NCI-H2196 (cell line): ENCODE measurements at regions not wholly inside any gene's neighbourhood (a gene's known extent, or its start where the extent isn't known, plus 50 kb on each side); places are given as distances from the start of the nearest gene placed in this dataset.

ENCODE experiments used
- DNase-seq: peaks from one replicate; lab custom pipeline; 2025; ENCODE audit not compliant: unreplicated experiment; lab: John Stamatoyannopoulos, UW

- DNase-seq = no peak
Observed at GRCh38 chr11:28767574-28767973, 659.4 kb downstream of the METTL15 start.

GRCh38 chr11:28763876-28764275 is 655.7 kb downstream of the METTL15 start:
- DNase-seq = no peak

- DNase-seq = no peak
Observed at GRCh38 chr11:28763151-28763550, 655.0 kb downstream of the METTL15 start.

DNA sequence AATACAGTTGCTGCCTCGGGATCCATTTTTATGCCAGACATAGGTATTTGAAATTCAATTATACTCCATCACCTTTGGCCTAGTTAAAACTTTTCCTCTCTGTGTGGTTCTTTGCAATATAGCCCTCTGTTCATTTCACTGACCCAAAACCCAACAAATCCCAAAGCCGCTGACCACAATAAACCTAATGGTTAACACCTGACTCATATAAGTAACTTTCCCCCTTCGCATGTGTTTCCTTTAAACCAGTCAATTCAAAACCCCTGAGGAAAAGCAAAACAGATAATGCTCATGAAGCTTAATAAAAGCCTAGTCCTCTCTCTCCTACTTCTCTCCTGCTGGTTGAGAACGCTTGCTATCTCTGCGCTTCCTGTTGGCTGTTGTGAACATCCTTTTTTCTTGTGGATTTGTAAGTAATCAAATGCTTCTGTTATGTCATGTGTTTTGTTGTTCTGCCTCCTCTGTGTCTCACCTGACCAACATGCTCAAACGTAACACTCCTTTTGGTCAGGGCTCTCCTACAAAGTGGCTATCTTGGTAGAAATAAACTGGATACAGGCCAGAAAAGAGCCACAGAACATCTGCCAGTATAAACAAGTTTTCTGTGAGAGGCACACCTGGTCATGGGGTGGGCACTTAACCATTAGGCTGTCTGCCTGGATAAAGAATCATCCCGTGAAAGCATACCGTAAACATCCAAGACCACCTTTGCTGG is 652.6 kb downstream of the METTL15 start:
- DNase-seq = no peak

DNA sequence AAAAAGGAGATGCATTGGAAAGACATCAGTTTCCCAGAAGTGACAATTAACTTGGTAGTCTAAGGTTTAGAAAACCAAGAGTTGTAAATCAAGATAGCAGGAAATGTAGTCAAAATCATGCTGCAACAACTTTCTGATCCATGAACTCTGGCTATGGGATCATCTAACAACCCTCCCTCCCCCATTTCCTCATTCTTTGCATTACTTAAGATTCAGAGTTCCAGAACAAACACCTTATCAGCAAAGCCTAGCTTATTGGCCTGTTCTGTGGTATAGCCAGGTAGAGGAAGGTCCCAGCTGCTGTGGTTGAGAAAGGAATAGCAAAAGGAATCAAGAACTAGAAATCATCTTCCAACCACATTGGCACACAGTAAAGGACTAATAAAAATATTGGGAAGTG is 651.1 kb downstream of the METTL15 start:
- no peak for DNase-seq

DNA sequence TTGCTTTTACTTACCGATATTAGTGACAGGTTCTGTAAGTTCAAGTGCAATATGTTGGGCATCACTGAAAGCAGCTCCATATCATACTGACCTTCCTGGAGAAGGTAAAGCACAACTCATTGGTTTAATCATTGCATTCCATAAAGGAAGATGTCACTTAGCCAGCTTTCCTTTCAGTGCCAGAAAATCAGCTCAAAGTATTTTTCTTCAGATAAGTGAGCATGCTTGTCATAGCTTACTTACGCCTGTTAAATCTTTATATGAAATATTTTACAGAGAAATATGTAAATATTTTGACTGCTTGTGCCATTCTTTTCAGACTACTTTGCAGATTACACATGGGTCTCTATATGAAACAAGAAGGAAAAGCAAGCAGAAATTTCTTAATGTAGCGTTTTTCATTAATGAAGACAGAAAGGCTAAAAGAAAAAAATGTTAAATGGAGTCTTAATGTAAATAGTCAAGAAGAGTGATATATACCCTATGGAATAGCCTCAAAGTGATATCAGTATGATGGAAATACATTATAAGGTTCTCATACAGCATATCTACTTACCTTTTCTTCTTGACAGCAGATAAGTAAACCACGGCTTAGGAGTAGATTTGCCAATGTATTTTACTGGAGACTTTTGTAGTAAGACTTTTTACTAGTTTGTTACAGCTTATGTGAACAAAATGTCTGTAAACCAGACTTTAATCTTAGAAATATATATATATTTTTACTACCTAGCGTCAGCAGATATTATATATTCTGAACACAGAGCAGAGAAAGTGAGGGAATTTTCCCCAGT is 649.7 kb downstream of the METTL15 start:
- no peak for DNase-seq

- DNase-seq = no peak
Observed at GRCh38 chr11:28756977-28757376, 648.8 kb downstream of the METTL15 start.

DNA sequence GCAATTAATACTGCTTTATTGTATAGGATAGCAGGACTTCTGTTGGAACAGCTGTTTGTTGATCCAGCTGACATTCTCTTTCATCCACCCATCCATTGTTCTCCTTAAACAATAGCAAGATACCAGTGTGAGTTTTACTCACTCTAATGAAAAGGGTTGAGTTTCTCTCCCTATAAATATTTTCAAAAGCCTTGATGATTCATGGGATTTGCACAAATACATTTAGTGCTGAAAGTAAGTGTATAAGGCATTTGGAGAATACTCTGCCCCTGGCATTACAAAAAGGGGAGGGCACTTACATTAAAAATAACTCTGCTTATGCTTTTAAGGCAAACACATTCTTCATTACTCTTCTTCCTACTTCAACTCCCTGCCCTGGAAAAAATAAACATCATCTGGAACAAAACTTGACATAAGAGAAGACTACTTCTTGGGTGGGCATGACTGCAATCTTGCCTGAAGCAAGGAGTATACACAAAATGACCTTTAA is 634.9 kb downstream of the METTL15 start:
- DNase-seq = no peak

GRCh38 chr11:28739489-28740280 is 631.5 kb downstream of the METTL15 start:
- DNase-seq = no peak

- no peak for DNase-seq
Observed at GRCh38 chr11:28738549-28738948, 630.4 kb downstream of the METTL15 start.

GRCh38 chr11:28736256-28736655 is 628.1 kb downstream of the METTL15 start:
- no peak for DNase-seq

DNA sequence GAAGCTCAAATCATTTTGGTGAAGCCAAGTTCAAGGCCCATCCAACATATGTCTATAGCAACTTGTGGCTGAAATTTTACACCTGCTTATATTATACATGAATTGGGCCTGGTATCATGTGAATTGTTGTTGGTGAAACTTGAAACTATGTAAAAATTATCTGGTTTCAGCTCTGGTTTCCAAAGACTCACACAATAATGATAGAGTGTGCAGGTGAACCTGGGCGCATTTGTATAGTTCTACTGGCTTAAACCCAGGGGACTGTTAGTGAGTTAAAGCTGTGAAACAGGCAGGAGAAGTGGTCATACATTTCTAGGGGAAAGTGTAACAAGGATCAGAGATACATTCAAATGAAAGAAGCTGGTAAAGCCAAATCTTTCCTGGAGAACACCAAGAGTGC is 627.3 kb downstream of the METTL15 start:
- DNase-seq = no peak

DNA sequence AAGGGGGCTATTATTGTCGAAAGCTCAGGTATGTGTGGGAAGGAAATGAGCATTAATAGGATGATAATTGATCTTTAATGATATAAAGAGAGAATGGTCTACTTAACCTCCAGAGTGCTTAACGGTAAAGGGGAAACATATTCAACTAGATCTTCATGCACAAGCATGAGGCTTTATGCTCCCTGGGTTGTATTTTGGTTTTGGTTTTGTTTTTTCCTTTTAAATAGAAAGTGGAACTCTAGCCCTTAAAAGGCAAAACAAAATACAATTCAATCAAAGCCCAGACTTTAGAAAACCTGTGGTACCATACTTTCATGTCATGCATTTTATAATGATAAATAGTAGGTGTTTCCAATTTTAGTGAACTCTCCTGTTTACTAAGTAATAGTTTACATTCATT is 622.7 kb downstream of the METTL15 start:
- DNase-seq = no peak

DNA sequence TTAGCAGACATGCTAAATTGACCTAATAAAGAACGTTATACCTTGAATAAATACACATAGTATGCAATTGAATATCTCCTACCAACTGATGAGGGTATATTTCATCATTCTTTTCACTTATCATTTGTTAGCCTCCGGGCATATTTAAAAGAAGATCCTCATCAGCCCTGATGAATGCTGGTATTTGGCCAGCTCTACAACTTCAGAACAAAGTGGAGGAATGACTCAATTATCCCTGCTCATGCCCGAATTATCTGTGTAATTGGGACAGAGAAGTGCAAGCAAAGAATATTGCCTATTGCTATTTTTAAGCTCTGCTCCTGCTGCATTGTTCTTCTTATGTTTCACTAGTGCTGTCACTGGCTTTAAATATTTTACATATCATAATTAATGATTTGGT is 622.1 kb downstream of the METTL15 start:
- no peak for DNase-seq

DNA sequence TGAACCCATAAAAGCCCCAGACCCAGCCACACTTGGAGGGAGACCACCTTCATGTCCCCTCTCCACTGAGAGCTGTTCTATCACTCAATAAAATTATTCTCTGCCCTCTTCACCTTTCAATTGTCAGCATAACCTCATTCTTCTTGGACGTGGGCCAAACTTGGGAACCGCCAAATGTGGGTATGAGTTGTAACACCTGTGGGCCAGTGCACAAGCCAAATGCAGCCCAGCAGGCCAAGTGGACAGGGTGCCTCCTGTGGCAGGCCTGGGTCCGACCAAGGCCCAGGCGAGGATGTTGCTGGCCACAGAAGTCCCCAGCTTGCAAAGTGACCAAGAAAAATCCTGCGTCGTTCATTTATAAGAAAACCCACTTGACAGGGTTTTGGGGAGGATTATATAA is 621.2 kb downstream of the METTL15 start:
- peak; percentile 4 for DNase-seq

GRCh38 chr11:28728666-28729065 is 620.5 kb downstream of the METTL15 start:
- DNase-seq = no peak

GRCh38 chr11:28727254-28727653 is 619.1 kb downstream of the METTL15 start:
- no peak for DNase-seq

DNA sequence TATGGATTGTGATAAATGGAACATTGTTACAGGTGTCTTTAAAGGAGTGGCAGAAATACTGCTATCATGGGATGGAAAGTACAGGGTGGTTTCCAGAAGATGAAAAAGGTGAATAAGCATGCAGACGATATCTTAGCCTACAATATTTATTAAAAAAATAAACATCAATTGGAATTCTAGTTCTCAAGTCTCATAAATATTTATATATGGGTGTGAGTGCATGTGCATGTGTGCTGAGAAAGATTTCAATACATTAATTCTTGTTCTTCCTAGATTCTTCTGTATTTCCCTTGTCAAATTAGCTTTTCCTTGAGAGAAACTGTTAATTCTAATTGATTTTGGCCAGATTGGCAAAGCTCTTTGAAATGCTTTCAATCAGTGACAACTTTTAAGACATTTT is 618.2 kb downstream of the METTL15 start:
- no peak for DNase-seq

GRCh38 chr11:28715726-28716125 is 607.5 kb downstream of the METTL15 start:
- DNase-seq = no peak

GRCh38 chr11:28713850-28714249 is 605.7 kb downstream of the METTL15 start:
- DNase-seq = no peak

DNA sequence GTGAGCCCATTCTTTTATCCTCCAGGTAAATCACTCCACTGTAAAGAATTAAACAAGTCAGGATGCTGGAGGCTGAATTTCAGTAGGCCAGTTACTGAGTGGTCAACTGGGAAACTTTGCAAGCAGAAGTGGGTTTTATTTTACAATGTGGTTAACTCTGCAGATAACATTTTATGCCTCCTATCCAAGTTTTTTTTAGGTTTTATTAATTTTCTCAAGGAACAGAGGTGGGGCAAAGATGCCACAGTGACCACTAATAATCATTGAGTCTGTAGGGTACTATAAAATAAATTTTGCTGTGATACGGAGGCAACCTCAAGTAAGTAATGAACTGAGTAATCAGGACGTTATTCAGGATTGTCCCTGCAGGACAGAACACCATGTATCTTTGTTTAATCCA is 599.9 kb downstream of the METTL15 start:
- DNase-seq = no peak

GRCh38 chr11:28704801-28705200 is 596.6 kb downstream of the METTL15 start:
- no peak for DNase-seq
